ENCODE measurements at regions not wholly inside any gene's neighbourhood (a gene's known extent, or its start where the extent isn't known, plus 50 kb on each side); places are given as distances from the start of the nearest gene placed in this dataset.

DNA sequence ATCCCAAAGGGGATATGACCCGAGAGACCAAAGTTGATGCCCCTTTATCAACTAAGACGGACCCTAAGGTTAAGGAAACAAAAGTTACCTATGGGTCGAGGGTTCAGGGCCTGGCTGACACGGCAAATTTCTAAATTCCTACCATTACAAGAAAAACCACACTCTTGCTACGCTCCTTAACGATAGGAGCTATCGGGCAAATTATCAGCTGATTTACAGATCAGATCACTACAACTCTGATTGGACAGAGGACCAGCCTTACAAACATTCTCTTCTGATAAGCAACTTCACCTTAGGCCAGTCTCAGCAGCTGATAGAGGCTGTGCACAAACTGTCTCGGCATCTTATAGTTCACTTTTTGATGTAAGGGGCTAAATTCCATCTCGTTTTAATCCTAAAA, 117.9 kb downstream of the KCTD15 start:
- no peak overlapping the region for H3K27ac ChIP-seq (ENCODE audit: low read depth, low read length)
- no peaks in the 10 kb centered on the region for H4K20me1 ChIP-seq (ENCODE audit: control insufficient read depth, insufficient read depth, low read depth, low read length)
- no peaks in the 10 kb centered on the region for H3K79me2 ChIP-seq (ENCODE audit: control insufficient read depth, low read length)
- H3K4me3 ChIP-seq (ENCODE audit: low read length): no peak overlapping the region
- H3K36me3 ChIP-seq (ENCODE audit: control insufficient read depth, low read length): no peaks in the 10 kb centered on the region
- TF ChIP-seq EZH2phosphoT487 (IDR thresholded peaks at IDR 0.05; ENCODE audit: borderline replicate concordance, low read length): no peak
- TF ChIP-seq, protein P1, sequence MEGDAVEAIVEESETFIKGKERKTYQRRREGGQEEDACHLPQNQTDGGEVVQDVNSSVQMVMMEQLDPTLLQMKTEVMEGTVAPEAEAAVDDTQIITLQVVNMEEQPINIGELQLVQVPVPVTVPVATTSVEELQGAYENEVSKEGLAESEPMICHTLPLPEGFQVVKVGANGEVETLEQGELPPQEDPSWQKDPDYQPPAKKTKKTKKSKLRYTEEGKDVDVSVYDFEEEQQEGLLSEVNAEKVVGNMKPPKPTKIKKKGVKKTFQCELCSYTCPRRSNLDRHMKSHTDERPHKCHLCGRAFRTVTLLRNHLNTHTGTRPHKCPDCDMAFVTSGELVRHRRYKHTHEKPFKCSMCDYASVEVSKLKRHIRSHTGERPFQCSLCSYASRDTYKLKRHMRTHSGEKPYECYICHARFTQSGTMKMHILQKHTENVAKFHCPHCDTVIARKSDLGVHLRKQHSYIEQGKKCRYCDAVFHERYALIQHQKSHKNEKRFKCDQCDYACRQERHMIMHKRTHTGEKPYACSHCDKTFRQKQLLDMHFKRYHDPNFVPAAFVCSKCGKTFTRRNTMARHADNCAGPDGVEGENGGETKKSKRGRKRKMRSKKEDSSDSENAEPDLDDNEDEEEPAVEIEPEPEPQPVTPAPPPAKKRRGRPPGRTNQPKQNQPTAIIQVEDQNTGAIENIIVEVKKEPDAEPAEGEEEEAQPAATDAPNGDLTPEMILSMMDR (IDR thresholded peaks at IDR 0.05; ENCODE audit: low read depth, low read length, poor library complexity, severe bottlenecking): no peak
- no peaks in the 10 kb centered on the region; the same call in 1 of the 2 replicates for H3K27me3 ChIP-seq (ENCODE audit: control insufficient read depth, low read length)
- no peak overlapping the region for H3K4me2 ChIP-seq (ENCODE audit: low read length)
- H3K9me2 ChIP-seq (replicated peaks; ENCODE audit: control insufficient read depth, low read length): no peaks in the 10 kb centered on the region
- H3F3A ChIP-seq (ENCODE audit: control insufficient read depth, insufficient read depth): no peaks in the 10 kb centered on the region
- no peaks in the 10 kb centered on the region for H3K4me1 ChIP-seq (ENCODE audit: control insufficient read depth, low read length)
- no peaks in the 10 kb centered on the region for H3K9me3 ChIP-seq (ENCODE audit: control insufficient read depth, insufficient read depth, low read length)

DNA sequence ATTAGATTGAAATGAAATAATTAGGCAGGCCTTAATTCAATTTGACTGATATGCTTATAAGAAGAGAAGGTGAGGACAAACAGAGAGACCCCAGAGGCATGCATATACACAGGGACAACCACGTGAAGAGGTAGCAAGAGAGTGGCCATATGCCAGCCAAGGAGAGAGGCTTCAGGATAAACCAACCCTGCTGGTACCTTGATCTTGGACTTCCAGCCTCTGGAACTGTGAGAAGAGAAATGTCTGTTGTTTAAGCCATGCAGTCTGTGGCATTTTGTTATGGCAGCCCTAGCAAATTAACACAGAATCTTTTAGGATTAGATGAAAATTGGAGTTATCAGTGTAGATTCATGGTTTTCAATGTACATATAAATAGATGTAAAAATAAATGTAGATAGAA, 120.1 kb downstream of the KCTD15 start:
- Histone ChIP-seq H3K79me2 (ENCODE audit: control insufficient read depth, low read length) (no peaks in the 10 kb centered on the region), H3K4me1 (ENCODE audit: control insufficient read depth, low read length) (no peaks in the 10 kb centered on the region), H3K36me3 (ENCODE audit: control insufficient read depth, low read length) (no peaks in the 10 kb centered on the region), H4K20me1 (ENCODE audit: control insufficient read depth, insufficient read depth, low read depth, low read length) (no peaks in the 10 kb centered on the region), H3K9me2 (replicated peaks; ENCODE audit: control insufficient read depth, low read length) (no peaks in the 10 kb centered on the region), H3K27me3 (ENCODE audit: control insufficient read depth, low read length) (no peaks in the 10 kb centered on the region; the same call in 1 of the 2 replicates), H3K27ac (ENCODE audit: low read depth, low read length) (no peak overlapping the region), H3K4me3 (ENCODE audit: low read length) (no peak overlapping the region), H3F3A (ENCODE audit: control insufficient read depth, insufficient read depth) (no peaks in the 10 kb centered on the region), H3K9me3 (ENCODE audit: control insufficient read depth, insufficient read depth, low read length) (no peaks in the 10 kb centered on the region), H3K4me2 (ENCODE audit: low read length) (no peak overlapping the region)
- TF ChIP-seq EZH2phosphoT487 (IDR thresholded peaks at IDR 0.05; ENCODE audit: borderline replicate concordance, low read length): no peak
- TF ChIP-seq, protein P1 (IDR thresholded peaks at IDR 0.05; ENCODE audit: low read depth, low read length, poor library complexity, severe bottlenecking): no peak

DNA sequence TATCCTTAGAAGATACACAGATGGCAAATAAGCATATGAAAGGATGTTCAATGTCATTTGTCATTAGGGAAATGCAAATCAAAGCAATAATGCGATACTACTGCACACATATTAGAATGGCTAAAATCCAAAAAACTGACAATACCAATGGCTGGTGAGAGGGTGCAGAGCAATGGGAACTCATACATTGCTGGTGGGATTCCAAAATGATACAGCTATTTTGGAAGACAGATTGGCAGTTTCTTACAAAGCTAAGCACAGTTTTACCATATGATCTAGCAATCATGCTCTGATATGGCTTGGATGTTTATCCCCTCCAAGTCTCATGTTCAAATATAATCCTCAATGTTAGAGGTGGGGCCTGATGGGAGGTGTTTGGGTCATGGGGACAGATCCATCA, 122.6 kb downstream of the KCTD15 start:
- Histone ChIP-seq H3K4me3 (ENCODE audit: low read length) (no peak overlapping the region), H3K9me3 (ENCODE audit: control insufficient read depth, insufficient read depth, low read length) (no peaks in the 10 kb centered on the region), H3K36me3 (ENCODE audit: control insufficient read depth, low read length) (no peaks in the 10 kb centered on the region), H3K4me1 (ENCODE audit: control insufficient read depth, low read length) (no peaks in the 10 kb centered on the region), H3K4me2 (ENCODE audit: low read length) (no peak overlapping the region), H3K79me2 (ENCODE audit: control insufficient read depth, low read length) (no peaks in the 10 kb centered on the region), H4K20me1 (ENCODE audit: control insufficient read depth, insufficient read depth, low read depth, low read length) (no peaks in the 10 kb centered on the region), H3K27me3 (ENCODE audit: control insufficient read depth, low read length) (no peaks in the 10 kb centered on the region; the same call in 1 of the 2 replicates), H3K9me2 (replicated peaks; ENCODE audit: control insufficient read depth, low read length) (no peaks in the 10 kb centered on the region), H3K27ac (ENCODE audit: low read depth, low read length) (no peak overlapping the region), H3F3A (ENCODE audit: control insufficient read depth, insufficient read depth) (no peaks in the 10 kb centered on the region)
- TF ChIP-seq EZH2phosphoT487 (IDR thresholded peaks at IDR 0.05; ENCODE audit: borderline replicate concordance, low read length): no peak

DNA sequence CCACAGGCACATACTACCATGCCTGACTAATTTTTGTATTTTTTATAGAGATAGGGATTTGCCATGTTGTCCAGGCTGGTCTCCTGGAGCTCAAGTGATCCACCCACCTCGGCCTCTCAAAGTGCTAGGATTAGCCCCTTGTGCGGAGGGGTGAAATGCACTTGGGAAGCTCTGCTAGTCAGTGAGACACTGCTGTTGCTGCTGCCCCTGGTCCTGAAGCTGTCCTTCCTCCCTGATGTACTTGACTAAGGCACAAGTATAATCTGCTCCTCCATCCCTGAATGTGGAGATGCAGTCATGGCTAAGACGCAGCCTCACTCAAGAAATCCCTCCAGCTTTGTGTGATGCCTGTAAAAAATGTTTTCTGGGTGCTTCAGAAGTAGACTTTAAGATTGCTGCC, 124.5 kb downstream of the KCTD15 start:
- Histone ChIP-seq H3K4me3 (ENCODE audit: low read length) (no peak overlapping the region), H3K4me1 (ENCODE audit: control insufficient read depth, low read length) (no peaks in the 10 kb centered on the region), H3K27ac (ENCODE audit: low read depth, low read length) (no peak overlapping the region), H3K9me2 (replicated peaks; ENCODE audit: control insufficient read depth, low read length) (no peaks in the 10 kb centered on the region), H3K36me3 (ENCODE audit: control insufficient read depth, low read length) (no peaks in the 10 kb centered on the region), H3F3A (ENCODE audit: control insufficient read depth, insufficient read depth) (no peaks in the 10 kb centered on the region), H3K79me2 (ENCODE audit: control insufficient read depth, low read length) (no peaks in the 10 kb centered on the region), H3K9me3 (ENCODE audit: control insufficient read depth, insufficient read depth, low read length) (no peaks in the 10 kb centered on the region), H3K4me2 (ENCODE audit: low read length) (no peak overlapping the region), H4K20me1 (ENCODE audit: control insufficient read depth, insufficient read depth, low read depth, low read length) (no peaks in the 10 kb centered on the region), H3K27me3 (ENCODE audit: control insufficient read depth, low read length) (no peaks in the 10 kb centered on the region; the same call in 1 of the 2 replicates)
- TF ChIP-seq EZH2phosphoT487 (IDR thresholded peaks at IDR 0.05; ENCODE audit: borderline replicate concordance, low read length): no peak
- TF ChIP-seq, protein P1 (IDR thresholded peaks at IDR 0.05; ENCODE audit: low read depth, low read length, poor library complexity, severe bottlenecking): no peak
